CD4-positive, alpha-beta T cell treated with Interferon alpha-2 for 1 hour (primary cell): ENCODE measurements at regions not wholly inside any gene's neighbourhood (a gene's known extent, or its start where the extent isn't known, plus 50 kb on each side); places are given as distances from the start of the nearest gene placed in this dataset.

Source experiments
- DNase-seq, 2 donors: peaks; one replicate each; pipeline ENCODE4 v3.0.0-alpha.2; 2020 to 2022

DNA sequence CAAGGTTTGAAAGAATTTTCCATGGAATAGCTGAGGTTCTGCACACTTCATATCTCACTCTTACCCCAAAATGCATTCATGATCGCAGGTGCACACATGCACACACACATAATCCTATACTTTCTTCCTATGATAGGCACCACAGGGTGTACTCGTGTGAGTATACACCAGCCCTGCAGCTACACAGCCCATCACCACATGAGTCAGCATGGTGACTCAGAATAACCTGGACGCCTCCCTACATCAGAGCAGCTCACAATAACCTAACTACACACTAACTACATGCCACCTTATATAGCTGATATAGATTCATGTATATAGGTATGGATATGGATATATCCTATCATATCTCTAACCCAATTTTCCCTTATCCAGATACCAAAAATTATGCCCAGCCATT, 850.2 kb upstream of the TMEM132C start:
- DNase-seq, result no peak

DNA sequence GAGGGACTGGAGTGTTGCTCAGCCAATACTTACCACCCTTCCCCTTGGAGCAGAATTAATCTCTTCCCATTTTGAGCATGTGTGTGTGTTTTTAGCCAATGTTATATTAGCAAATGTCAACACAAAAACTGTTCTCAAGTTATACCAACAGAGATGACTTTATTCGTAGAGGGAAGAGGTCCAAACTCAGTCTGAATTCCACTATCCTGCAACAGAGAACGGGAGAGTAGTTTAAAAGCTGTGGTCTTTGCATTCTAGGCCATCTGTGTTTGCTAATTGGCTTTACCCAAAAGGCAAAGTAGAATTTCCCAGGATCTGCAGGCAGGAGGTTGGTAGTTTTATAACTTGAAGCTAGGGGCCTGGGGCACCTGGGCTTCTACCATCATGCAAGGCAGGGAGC, 847.9 kb upstream of the TMEM132C start:
- DNase-seq, result no peak

DNA sequence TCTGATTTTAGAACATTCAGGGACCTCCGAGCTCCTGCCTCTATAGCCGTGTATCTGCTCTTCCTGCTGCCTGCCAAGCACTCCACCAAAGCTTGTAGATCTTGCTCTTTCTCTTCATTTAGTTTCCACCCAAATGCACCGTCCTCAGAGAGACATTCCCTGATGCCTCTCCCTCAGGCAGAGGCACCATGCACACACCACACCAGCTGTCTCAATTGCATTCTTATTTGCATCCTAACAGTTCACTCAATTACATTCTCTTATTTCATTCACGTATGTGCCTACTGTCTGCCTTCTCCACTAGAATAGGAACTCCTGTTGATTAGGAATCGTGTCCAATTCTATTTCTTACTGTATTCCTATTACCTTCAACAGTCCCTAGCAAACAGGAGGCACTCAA, 845.4 kb upstream of the TMEM132C start:
- no peak for DNase-seq

DNA sequence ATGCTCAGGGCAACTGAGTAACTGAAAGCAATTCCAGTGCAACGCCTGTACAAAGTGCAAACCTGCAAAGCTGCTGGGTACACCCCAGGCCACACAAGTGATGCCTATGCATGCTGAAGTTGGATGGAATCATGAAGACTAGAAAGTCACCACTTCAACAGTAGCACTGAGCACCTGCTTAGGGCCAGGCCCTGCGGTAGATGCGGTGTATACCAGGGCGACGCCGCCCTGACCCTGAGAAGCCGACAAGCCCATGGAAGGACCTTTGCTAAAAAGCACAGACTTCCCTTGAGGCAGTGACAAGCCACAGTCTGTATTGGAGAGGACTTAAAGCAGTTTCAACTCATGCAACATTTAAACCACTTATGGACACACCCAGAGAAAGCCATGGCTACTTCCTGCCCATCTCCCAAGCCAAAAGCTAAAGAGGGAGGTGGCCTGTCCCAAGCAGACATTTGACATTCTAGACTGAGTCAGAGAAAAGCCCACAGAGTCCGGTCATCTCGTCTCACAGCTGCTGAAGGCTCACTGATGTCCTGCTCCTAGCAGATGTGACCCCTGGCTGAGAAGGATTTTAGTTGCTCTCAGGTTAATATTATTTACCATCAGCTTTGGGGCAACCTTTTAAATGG, 843.9 kb upstream of the TMEM132C start:
- DNase-seq, result no peak

DNA sequence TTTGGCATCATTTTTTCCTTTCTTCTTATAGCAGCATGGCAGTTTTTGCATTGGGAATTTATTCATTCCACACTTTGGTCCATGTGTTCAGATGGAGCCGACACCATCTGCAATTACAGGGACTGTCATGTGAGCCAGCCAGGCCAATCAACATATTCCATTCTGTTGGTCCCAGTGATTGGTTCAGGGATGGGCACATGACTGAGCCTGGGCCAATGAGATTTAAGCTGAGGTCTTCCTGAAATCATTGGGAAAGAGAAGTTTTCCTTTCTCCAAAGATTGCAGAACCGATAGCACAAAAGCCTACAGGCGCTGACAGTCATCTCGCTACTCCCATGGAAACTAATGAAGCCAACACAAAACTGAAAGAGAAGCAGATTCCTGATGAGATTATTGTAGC, 841.5 kb upstream of the TMEM132C start:
- no peak for DNase-seq

DNA sequence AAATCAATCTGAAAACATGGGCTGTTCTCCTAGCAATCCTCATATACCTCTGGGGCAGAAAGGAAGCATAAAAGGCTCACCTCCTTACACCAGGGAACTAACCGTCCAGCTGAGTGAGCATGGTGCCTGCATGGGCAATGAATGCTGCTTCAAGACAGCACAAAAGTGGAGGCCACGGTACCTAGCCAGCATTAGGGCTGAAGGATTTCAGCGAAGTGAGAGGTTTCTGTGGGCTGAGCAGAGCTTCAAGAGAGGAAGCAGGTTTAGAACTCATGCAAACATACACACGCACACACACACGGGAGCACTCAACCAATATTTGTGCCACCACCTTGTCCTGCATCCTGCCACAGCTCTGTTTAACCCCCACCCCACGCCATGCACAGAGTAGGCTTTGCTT, 838.5 kb upstream of the TMEM132C start:
- DNase-seq, result no peak

DNA sequence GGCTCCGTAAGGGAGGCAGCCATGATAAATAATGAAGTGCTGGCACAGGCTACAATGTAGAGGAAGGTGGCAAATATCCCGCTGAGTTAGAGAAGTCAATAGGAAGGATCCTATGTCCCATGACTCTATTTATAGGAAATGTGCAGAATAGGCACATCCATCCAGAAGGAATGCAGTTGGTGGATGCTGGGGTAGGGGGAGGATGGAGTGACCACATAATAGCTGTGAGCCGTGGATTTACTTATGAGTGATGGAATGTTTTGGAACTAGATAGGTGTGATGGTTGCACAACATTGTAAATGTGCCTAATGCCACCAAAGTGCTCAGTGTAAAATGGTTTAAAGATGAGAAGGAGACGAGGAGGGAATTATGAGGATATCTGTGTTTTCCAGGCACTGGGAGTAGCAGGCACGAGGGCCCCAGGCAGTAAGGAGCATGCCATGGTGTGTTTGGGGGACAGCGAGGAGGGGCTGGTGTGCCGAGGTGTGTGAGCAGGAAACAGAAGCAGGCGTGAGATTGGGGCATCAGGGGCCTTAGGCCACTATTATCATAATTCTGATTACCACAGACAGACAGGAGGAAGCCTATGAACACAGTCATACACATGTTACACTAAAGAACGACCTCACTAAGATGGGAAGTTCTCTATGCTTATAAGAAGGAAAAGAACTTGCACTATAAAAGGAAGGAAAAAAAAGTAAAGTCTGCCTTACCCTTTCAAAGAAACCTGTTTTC, 837.3 kb upstream of the TMEM132C start:
- no peak for DNase-seq

DNA sequence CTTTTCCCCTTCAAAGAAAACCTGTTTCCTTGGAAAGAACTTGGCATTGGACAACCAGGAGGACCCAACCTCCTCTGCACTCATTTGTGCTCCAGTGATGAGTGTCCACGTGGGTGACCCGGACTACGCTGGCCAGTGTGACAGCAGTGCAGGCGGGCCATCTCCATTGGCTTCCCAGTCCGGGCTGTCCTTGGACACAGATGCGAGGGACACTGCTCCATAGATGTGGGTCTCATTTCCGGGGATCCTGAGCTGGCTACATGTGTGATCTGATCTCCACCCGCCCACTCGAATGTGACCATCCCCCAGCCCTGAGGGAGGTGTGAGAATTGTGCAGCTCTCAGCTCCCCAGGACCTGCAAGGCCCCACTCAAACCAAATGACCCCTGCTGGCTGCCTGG, 836.6 kb upstream of the TMEM132C start:
- DNase-seq, result no peak

DNA sequence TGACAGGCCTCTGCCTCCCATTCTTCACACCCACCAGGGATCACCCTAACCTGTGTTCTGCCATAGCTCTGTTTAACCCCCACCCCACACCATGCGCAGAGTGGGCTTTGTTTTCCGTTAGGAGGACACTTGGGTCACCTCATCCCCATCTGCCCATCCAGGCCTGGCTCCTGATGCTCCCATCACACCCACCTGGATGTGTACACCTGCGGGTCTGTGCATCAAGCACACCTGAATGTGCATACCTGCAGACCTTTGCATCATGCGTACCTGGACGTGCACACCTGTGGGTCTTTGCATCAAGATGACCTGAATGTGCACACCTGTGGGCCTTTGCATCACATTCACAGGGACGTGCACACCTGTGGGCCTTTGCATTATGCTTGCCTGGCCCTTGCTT, 835.8 kb upstream of the TMEM132C start:
- DNase-seq, result no peak

DNA sequence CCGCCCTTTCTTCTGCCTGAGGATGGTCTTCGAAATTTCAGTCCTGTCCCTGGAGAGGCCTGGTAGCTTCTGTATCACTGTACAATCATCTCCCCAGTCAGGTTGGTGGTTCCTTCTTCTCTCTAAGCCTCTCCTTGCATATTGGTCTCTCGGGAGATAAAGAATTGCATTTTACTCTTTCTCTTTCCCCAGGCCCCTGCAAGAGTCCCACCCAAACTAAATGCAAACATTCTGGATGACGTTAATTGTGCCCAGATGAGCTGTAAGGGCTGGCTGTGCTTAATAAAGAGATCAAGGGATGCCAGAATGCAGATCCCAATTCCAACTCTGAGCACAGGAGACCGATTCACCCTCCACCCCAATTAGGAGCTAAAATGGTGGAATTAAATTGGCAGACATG, 835.4 kb upstream of the TMEM132C start:
- DNase-seq, result no peak

DNA sequence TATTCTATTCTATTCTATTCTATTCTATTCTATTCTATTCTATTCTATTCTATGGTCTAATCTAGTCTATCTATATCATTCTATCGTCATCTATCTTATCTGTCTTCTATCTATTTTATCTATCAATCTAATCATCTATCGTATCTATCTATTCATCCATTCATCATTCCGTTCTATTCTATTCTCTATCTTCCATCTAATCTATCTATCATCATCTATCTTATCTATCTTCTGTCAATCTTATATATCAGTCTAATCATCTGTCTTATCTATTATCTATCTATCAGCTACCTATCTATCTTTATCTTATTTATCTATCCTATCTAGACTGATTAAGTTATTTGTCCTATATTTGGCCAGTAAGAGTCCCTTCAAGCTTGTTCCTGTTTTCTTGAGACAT, 831.5 kb upstream of the TMEM132C start:
- DNase-seq, result no peak

DNA sequence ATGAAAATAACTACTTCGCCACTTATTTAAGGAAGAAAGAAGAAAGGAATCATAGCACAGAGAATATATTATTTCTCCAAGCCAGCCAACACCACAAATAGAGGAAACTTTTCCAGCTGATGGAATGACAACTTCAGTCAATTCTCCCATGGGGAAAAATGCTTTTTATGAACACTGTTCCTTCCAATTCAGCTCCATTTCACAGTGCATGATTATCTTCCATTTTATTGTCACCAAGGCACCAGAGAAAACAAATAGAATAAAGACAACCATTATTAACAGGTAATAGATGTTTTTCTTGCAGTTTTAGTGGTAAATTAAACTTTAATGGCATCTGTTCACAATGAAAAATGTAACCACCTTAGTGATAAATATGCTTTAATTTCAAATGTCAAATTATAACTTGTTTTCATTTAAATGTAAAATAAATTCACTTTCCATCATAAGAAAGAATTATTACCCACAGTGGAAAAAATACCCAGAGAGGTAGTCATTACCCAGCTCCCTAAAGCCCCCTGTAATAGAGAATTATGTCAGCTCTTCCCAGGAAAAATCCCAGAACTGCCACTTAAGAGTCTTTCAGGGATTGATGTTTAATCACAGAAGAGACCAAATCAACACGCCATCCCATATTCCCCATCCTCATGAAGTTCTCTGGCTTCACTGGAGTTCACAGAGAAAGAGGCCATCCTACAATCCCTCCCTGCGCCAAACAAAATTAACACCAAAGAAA, 828.3 kb upstream of the TMEM132C start:
- no peak for DNase-seq

DNA sequence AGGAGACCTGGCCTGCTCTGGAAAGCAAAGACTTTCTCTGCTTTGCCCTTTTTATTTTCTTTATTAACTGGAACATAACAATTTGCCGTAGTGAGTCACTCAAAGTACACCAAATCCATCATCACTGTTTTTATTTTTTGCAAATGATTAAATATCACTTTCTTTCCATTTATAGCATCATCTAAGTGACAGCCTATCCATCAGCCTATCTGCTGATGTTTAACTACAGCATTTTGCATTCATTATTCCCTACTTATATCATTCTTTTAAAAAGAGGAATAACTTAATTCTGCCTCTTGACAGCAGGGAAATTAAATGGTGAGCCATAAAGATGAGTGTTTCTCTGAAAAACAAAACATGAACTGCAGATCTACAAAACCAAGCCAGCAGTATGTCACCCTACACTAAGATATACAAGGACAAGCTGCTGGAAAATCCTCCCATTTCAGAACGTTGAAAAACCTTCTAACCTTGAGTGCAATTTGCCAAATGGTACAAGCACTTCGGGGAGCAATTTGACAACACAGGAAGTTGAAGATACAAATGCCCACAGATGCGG, 821.3 kb upstream of the TMEM132C start:
- DNase-seq, result no peak

DNA sequence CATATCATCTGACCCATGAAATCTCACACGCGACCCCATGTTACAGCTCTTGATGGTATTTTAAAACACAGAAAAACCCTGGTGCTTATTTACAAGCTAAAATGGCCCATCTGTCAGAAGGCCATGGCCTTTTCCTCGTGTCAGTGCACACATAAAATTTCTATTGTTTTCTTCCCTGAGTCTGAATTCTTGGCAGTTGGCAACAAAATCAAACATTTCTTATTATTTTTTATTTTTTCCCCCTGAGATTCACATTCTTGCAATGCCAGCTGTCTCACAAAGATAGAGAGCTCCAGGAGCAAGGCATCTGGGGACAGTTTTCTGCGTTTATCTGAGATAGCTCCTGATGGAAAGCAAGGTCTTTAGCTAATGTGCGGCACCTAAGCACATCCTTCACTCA, 818.1 kb upstream of the TMEM132C start:
- no peak for DNase-seq

DNA sequence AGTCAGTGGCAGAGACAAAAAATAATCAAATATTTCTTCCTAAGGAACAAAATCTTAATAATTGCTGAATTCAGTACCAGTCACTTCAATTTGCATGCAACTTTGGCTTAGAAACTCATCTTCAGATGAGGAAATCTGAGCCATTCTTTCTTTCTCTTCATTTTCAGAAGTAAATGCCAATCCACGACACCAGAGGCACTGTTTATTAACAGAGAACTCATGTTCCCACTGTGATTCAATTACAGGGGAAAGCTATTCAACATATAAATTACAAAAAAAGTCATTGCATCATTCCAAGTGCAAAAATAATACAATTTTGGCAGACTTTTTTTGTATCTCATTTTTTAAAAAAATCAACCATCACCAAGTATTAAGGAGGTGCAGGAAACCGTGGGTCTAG, 816.1 kb upstream of the TMEM132C start:
- no peak for DNase-seq

DNA sequence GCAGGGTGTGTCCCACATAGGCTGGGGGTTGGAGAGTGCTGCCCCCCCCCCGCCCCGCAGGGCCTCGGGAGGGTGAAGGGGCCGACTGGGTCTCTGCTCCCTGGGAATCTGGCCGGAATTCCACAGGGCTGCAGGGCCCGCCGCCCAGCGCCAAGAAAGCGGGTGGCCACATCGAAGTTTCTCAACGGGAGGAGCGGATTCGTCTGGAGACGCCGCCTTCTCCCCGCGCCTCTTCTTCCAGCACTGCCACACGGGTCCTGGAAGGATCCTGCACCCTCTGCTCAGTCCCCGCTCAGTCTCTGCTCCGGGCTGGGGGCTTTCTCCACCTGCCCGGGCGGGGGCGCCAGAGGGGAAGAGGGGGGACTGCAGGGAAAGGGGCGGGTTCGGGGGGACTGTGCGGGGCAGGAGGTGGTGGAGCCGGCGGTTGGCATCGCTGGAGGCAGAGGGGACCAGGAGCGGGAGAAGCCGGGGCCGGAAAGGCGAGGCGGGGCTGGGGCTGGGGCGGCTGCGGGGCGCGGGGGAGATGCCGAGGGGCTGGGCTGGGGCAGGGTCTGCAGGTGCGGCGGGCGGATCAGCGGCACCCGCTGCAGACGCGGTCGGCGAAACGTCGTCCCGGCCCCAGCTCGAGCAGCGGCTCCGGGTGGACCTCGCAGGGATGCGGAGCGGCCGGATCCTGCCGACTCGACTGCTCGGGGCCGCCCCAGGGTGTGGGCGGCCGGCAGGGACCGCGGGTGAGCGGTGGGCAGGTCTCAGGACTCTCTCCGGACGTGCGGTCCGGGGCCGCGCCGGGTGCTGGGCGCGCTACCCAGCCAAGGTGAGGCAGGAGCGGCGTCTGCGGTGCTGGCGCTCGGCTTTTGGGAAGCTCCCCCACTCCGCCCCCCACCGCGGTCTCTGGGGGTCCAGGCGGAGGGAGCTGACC, 811.4 kb upstream of the TMEM132C start:
- no peak for DNase-seq

DNA sequence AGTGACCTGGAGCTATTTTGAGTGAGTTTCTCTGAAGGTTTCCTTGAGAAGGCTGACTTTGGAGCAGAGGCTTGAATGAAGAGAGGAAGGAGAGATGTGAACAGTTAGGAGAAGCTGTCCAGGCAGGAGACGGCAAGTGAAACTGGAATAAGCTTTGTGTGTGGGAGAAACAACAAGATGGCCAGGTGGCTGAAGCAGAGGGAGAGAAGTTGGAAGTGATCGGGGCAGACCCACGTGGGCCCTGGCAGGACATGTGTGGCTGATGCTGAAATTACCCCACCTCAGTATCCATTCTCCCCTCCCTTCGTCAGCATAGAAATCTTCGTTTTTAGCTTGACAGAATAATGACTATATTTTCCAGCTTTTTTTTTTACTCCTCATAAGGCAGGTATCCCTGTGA, 809.2 kb upstream of the TMEM132C start:
- DNase-seq, result no peak

DNA sequence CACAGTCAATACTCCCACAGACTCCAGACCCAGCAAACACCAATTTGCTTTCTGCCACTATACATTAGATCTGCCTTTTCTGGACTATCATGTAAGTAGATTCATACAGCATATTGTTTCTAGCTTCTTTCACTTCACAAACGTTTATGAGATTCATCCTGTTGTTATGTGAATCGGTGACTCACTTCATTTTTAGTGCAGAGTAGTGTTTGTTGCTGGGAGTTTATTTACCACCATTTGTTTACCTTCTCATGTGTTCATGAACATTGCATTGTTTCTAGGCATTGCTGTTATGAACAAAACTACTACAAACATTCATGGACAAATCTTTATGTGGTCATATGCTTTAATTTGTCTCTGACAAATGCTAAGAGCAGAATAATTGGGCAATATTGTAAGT, 807.8 kb upstream of the TMEM132C start:
- no peak for DNase-seq

DNA sequence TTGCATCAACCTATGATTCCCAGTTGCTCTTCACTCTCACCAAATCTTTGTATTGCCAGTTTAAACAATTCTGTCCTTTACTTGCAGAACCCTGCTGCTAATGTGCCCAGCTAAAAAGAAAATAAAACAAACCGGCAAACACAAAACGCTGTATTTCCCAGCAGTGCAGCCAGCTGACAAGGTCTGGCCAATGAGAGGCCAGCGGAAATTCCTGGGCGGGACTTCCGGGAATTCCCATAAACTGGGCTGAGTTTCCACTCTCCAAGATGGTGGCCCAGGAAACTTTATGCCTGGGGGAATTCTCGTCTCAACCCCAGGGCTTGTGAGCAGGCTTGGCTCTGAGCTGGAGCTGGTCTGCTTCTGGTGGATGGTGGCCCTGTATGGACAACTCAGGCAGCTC, 807.3 kb upstream of the TMEM132C start:
- DNase-seq, result no peak

DNA sequence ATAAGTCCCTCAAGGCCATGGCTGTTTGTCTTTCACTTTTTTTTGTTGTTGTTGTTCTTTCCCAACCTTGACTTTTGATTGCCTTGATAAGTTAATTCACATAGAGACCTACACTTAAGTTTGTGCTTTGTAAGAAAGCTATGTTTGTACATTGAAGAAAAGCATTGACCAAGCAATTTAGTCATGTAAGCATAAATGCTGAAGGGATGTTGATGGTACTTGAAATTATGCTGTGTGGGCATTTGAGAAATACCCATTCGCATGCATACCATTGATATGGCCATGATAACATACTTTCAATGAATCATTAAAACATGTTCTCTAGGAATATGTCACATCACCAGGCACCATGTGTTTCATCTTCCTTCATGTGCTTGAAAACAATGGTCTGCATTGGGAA, 803.7 kb upstream of the TMEM132C start:
- no peak for DNase-seq

DNA sequence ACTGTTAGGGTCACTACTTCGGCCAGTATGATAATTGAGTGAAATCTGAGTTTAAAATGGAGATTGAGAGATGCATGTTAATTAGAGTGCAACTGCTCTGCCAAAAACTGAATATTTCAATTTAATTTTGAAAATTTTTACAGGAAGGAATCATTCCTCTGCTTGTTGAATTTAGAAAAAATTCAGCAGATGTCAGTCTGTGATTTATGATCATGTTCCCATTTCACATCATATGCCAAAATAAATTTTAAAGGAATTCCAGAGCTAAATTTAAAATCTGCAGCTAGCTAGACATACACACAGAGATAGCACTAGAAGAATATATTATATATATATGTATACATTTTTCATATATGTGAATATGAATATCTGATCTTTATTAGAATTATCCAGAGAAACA, 797.6 kb upstream of the TMEM132C start:
- DNase-seq, result no peak

DNA sequence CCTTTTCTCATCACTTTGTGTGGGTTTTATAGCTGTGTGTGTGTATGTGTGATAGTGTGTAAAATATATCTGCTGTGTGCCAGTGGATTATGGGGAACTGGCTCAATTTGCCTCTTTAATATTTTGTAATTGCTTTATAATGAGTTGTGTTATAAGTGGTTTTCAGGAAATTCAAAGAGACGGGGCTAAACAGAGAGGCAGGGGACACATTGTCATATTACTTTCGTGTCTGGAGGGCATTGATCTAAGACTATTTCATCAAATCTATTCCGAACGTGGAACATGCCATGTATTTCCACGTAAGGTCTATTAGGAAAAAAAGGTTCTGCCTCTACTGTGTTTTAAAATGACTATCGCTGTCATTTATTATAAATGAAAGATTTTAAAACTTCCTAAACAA, 793.2 kb upstream of the TMEM132C start:
- DNase-seq, result no peak

DNA sequence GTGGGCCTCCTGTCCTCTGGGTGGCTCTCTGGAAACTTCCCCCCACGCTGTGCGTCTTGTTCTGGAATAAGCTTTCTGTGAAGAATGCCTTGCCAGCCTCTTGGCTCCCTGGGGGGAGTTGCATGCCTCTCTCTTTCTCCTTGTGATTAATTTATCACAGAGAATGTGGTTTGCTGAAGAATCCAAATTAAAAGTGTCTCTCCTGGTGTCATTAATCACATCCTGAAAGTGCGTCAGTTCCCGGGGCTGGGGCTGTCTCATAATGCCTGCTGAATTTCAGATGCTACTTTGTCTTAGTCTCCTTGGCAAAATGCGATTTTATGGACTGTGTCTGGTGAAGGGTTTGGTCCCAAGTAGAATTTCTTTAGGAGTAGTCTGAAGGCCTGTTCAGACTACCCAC, 787.7 kb upstream of the TMEM132C start:
- DNase-seq, result no peak
